ENCODE measurements at regions not wholly inside any gene's neighbourhood (a gene's known extent, or its start where the extent isn't known, plus 50 kb on each side); places are given as distances from the start of the nearest gene placed in this dataset.

GRCh38 chr1:37246631-37247030 is 212.3 kb upstream of the GRIK3 start:
- ChIA-PET RAD21 (ENCODE audit: low non-redundant PET in 1 of 2, low total read pairs in 2 of 2, uncharacterized antibody in 2 of 2, unreplicated experiment in 2 of 2) (no interaction called here), CTCF (no interaction called here), POLR2A (no interaction called here)
- Histone ChIP-seq H3K27ac (ENCODE audit: low read depth, low read length) (no peak overlapping the region), H3K4me3 (replicated peaks in 1 of 2; ENCODE audit: low read depth in 1 of 2, low read length in 2 of 2) (no peak overlapping the region), H3K9ac (ENCODE audit: low read length) (no peak overlapping the region), H3K9me3 (ENCODE audit: control insufficient read depth in 1 of 2, insufficient read depth in 1 of 2, low read depth in 1 of 2, low read length in 2 of 2) (no peaks in the 10 kb centered on the region), H2AFZ (ENCODE audit: low read depth, low read length, poor library complexity, severe bottlenecking) (no peak overlapping the region), H3K36me3 (ENCODE audit: control insufficient read depth in 1 of 2, insufficient read depth in 2 of 2, low read length in 2 of 2) (no peaks in the 10 kb centered on the region), H3K9me2 (ENCODE audit: insufficient read depth) (no peaks in the 10 kb centered on the region), H3K4me1 (ENCODE audit: control insufficient read depth in 1 of 2, insufficient read depth in 2 of 2, low read length in 2 of 2) (no peaks in the 10 kb centered on the region), H3K27me3 (ENCODE audit: insufficient read depth, low read length) (peaks cover 64% of the 10 kb centered on the region), H3K79me2 (ENCODE audit: insufficient read depth, low read length) (no peaks in the 10 kb centered on the region), H4K20me1 (ENCODE audit: insufficient read depth) (no peaks in the 10 kb centered on the region), H3K4me2 (ENCODE audit: low read length) (no peak overlapping the region)
- intact Hi-C loops (cut with micrococcal nuclease), result no loop called here
- TF ChIP-seq CEBPB (IDR thresholded peaks at IDR 0.05; ENCODE audit: low read depth) (no peak), SRF (IDR thresholded peaks at IDR 0.05; ENCODE audit: low read depth) (no peak), CBX3 (IDR thresholded peaks at IDR 0.05; ENCODE audit: low read depth) (no peak), YY1 (IDR thresholded peaks at IDR 0.05; ENCODE audit: extremely low read depth, insufficient replicate concordance, low read depth, low read length) (no peak), SP1 (IDR thresholded peaks at IDR 0.05; ENCODE audit: low read depth) (no peak), CTCF (IDR thresholded peaks at IDR 0.05 in 2 of 3, conservative IDR thresholded peaks at IDR 0.05 in 1 of 3; ENCODE audit: borderline replicate concordance in 1 of 3, insufficient read depth in 1 of 3, low read depth in 2 of 3, low read length in 2 of 3) (no peak), ATF3 (IDR thresholded peaks at IDR 0.05) (no peak), POLR2A (IDR thresholded peaks at IDR 0.05; ENCODE audit: borderline replicate concordance, extremely low read depth, insufficient read depth, insufficient read length) (no peak), TCF7L2 (IDR thresholded peaks at IDR 0.05; ENCODE audit: borderline replicate concordance, extremely low read depth, insufficient read depth, insufficient read length) (no peak), FOSL1 (IDR thresholded peaks at IDR 0.05; ENCODE audit: low read depth) (no peak), SIN3A (IDR thresholded peaks at IDR 0.05; ENCODE audit: low read depth) (no peak), ZNF274 (IDR thresholded peaks at IDR 0.05; ENCODE audit: low read depth, low read length) (no peak), EZH2 (IDR thresholded peaks at IDR 0.05) (no peak), ZBTB33 (IDR thresholded peaks at IDR 0.05; ENCODE audit: extremely low read depth, insufficient replicate concordance, low read length) (no peak), JUND (IDR thresholded peaks at IDR 0.05) (no peak)
- BruUV-seq (replicated peaks), result no TSS peak
- no peak for ATAC-seq
- DNase-seq (ENCODE audit: low read depth, low spot score), result no peak

Data from HCT116 (cell line).